ENCODE measurements at regions not wholly inside any gene's neighbourhood (a gene's known extent, or its start where the extent isn't known, plus 50 kb on each side); places are given as distances from the start of the nearest gene placed in this dataset.
"Not testable (repeated sequence)": the region's sequence is repeated elsewhere in the genome, so short reads cannot be mapped to it uniquely, and the experiment has no call there.

GRCh38 chr3:198096015-198096414, 136.0 kb downstream of the LMLN start:
- DNase-seq (ENCODE audit: low spot score) = no peak

GRCh38 chr3:198097048-198097447, 137.0 kb downstream of the LMLN start:
- DNase-seq (ENCODE audit: low spot score) = no peak

GRCh38 chr3:198098661-198099081, 138.7 kb downstream of the LMLN start:
- DNase-seq (ENCODE audit: low spot score) = not testable (repeated sequence)

GRCh38 chr3:198103070-198103469, 143.1 kb downstream of the LMLN start:
- DNase-seq (ENCODE audit: low spot score) = not testable (repeated sequence)

GRCh38 chr3:198106265-198106664, 146.2 kb downstream of the LMLN start:
- no peak for DNase-seq (ENCODE audit: low spot score)

- no peak for DNase-seq (ENCODE audit: low spot score)
These were observed 148.1 kb downstream of the LMLN start for GRCh38 chr3:198107840-198108734.

- no peak for DNase-seq (ENCODE audit: low spot score)
These were observed 149.9 kb downstream of the LMLN start for GRCh38 chr3:198109883-198110282.

GRCh38 chr3:198112031-198112430, 152.0 kb downstream of the LMLN start:
- DNase-seq (ENCODE audit: low spot score) = no peak

- no peak for DNase-seq (ENCODE audit: low spot score)
These were observed 153.4 kb downstream of the LMLN start for GRCh38 chr3:198113206-198114053.

GRCh38 chr3:198114516-198114915, 154.5 kb downstream of the LMLN start:
- DNase-seq (ENCODE audit: low spot score) = not testable (repeated sequence)

- not testable (repeated sequence) for DNase-seq (ENCODE audit: low spot score)
These were observed 162.2 kb downstream of the LMLN start for GRCh38 chr3:198122184-198122583.

GRCh38 chr3:198137038-198137835, 177.2 kb downstream of the LMLN start:
- not testable (repeated sequence) for DNase-seq (ENCODE audit: low spot score)

- DNase-seq (ENCODE audit: low spot score) = not testable (repeated sequence)
These were observed 178.2 kb downstream of the LMLN start for GRCh38 chr3:198138205-198138604.

- not testable (repeated sequence) for DNase-seq (ENCODE audit: low spot score)
These were observed 179.0 kb downstream of the LMLN start for GRCh38 chr3:198139037-198139436.

GRCh38 chr3:198139513-198140167, 179.6 kb downstream of the LMLN start:
- DNase-seq (ENCODE audit: low spot score) = not testable (repeated sequence)

- DNase-seq (ENCODE audit: low spot score) = not testable (repeated sequence)
These were observed 183.5 kb downstream of the LMLN start for GRCh38 chr3:198143300-198144137.

- not testable (repeated sequence) for DNase-seq (ENCODE audit: low spot score)
These were observed 185.3 kb downstream of the LMLN start for GRCh38 chr3:198145231-198145784.

- DNase-seq (ENCODE audit: low spot score) = not testable (repeated sequence)
These were observed 186.1 kb downstream of the LMLN start for GRCh38 chr3:198146070-198146469.

- DNase-seq (ENCODE audit: low spot score) = not testable (repeated sequence)
These were observed 186.6 kb downstream of the LMLN start for GRCh38 chr3:198146559-198147164.

- not testable (repeated sequence) for DNase-seq (ENCODE audit: low spot score)
These were observed 187.2 kb downstream of the LMLN start for GRCh38 chr3:198147213-198147612.

Measured in CD4-positive, alpha-beta T cell treated with Interleukin-2 at 100 ng/mL for 4 hours (primary cell).